ENCODE measurements at regions not wholly inside any gene's neighbourhood (a gene's known extent, or its start where the extent isn't known, plus 50 kb on each side); places are given as distances from the start of the nearest gene placed in this dataset.
"Not testable (repeated sequence)": the region's sequence is repeated elsewhere in the genome, so short reads cannot be mapped to it uniquely, and the experiment has no call there.

- DNase-seq (ENCODE audit: low read depth in 3 of 3) = no peak
These were observed 379.1 kb downstream of the TCERG1L start for GRCh38 chr10:130932326-130933007.

- DNase-seq (ENCODE audit: low read depth in 3 of 3) = no peak
These were observed 378.5 kb downstream of the TCERG1L start for GRCh38 chr10:130933008-130933390.

GRCh38 chr10:130934293-130935127, 377.0 kb downstream of the TCERG1L start:
- no peak for DNase-seq (ENCODE audit: low read depth in 3 of 3)

GRCh38 chr10:130935128-130935439, 376.4 kb downstream of the TCERG1L start:
- no peak for DNase-seq (ENCODE audit: low read depth in 3 of 3)

GRCh38 chr10:130935897-130936550, 375.5 kb downstream of the TCERG1L start:
- no peak for DNase-seq (ENCODE audit: low read depth in 3 of 3)

GRCh38 chr10:130936851-130937250, 374.7 kb downstream of the TCERG1L start:
- DNase-seq (ENCODE audit: low read depth in 3 of 3) = no peak

- no peak for DNase-seq (ENCODE audit: low read depth in 3 of 3)
These were observed 373.5 kb downstream of the TCERG1L start for GRCh38 chr10:130938051-130938450.

GRCh38 chr10:130938891-130939290, 372.6 kb downstream of the TCERG1L start:
- DNase-seq (ENCODE audit: low read depth in 3 of 3) = not testable (repeated sequence)

- no peak for DNase-seq (ENCODE audit: low read depth in 3 of 3)
These were observed 369.6 kb downstream of the TCERG1L start for GRCh38 chr10:130941886-130942285.

- no peak for DNase-seq (ENCODE audit: low read depth in 3 of 3)
These were observed 359.4 kb downstream of the TCERG1L start for GRCh38 chr10:130952086-130952485.

- no peak for DNase-seq (ENCODE audit: low read depth in 3 of 3)
These were observed 357.1 kb downstream of the TCERG1L start for GRCh38 chr10:130954326-130954905.

- no peak for DNase-seq (ENCODE audit: low read depth in 3 of 3)
These were observed 355.3 kb downstream of the TCERG1L start for GRCh38 chr10:130956251-130956650.

GRCh38 chr10:130957423-130957822, 354.1 kb downstream of the TCERG1L start:
- no peak for DNase-seq (ENCODE audit: low read depth in 3 of 3)

- DNase-seq (ENCODE audit: low read depth in 3 of 3) = no peak
These were observed 353.5 kb downstream of the TCERG1L start for GRCh38 chr10:130958003-130958402.

- no peak for DNase-seq (ENCODE audit: low read depth in 3 of 3)
These were observed 352.4 kb downstream of the TCERG1L start for GRCh38 chr10:130958981-130959751.

GRCh38 chr10:130959752-130960195, 351.7 kb downstream of the TCERG1L start:
- no peak for DNase-seq (ENCODE audit: low read depth in 3 of 3)

GRCh38 chr10:130960531-130960930, 351.0 kb downstream of the TCERG1L start:
- DNase-seq (ENCODE audit: low read depth in 3 of 3) = no peak

- DNase-seq (ENCODE audit: low read depth in 3 of 3) = no peak
These were observed 349.8 kb downstream of the TCERG1L start for GRCh38 chr10:130961506-130962239.

- no peak for DNase-seq (ENCODE audit: low read depth in 3 of 3)
These were observed 349.1 kb downstream of the TCERG1L start for GRCh38 chr10:130962240-130963051.

GRCh38 chr10:130963052-130963393, 348.5 kb downstream of the TCERG1L start:
- no peak for DNase-seq (ENCODE audit: low read depth in 3 of 3)

Measured in stimulated activated CD4-positive, alpha-beta T cell treated with anti-CD3 and anti-CD28 coated beads, TNF-alpha, amount 100 ng/mL, for 48 hours (primary cell).